Endothelial cell of umbilical vein (primary cell): ENCODE measurements at regions not wholly inside any gene's neighbourhood (a gene's known extent, or its start where the extent isn't known, plus 50 kb on each side); places are given as distances from the start of the nearest gene placed in this dataset.

Experiments used
- BruUV-seq: library from RNA; stranded (reverse); fragments of 400-500 nt; replicated peaks from 2 replicates; lab custom pipeline; 2021; lab: Mats Ljungman, UMichigan
- CTCF ChIA-PET: fragments of 300-600, 350-600 bp; sonication (Branson Sonifier 250); formaldehyde crosslinking; loops from one replicate; lab custom pipeline; 2021; ENCODE audit warnings: antibody characterized with exemption, inconsistent platforms; lab: Charles Lee
- POLR2A ChIA-PET: fragments of 300-600, 350-600 bp; sonication (Branson Sonifier 250); formaldehyde crosslinking; loops from one replicate; lab custom pipeline; 2021; ENCODE audit warnings: antibody characterized with exemption, inconsistent platforms; lab: Charles Lee
- DNase-seq: peaks from one replicate; pipeline ENCODE4 v3.0.0-alpha.2; 2011; ENCODE audit warnings: low read depth, low spot score
- FAIRE-seq: peaks from 2 replicates; lab custom pipeline; 2011; peaks lifted over from hg19 to GRCh38; lab: Jason Lieb, UNC
- H2AFZ ChIP-seq: 2 replicates; pipeline ENCODE4 v1.6.0; 2012; ENCODE audit warnings: low read depth, low read length, control low read depth, inconsistent platforms
- H3K27ac ChIP-seq: 2 replicates; pipeline ENCODE4 v1.5.1; 2011; ENCODE audit warnings: low read depth, mild to moderate bottlenecking, control low read depth, low read length, moderate library complexity; ENCODE audit not compliant: insufficient read depth
- H3K27me3 ChIP-seq, 2 experiments: 2 replicates each; pipeline versions ENCODE4 v1.6.0 to v1.6.1; 2011; ENCODE audit warnings: low read length in 2 of 2, mixed read lengths in 1 of 2; ENCODE audit not compliant: control insufficient read depth in 2 of 2, insufficient read depth in 2 of 2
- H3K36me3 ChIP-seq, 2 experiments: 2 replicates in 1 of 2; 3 replicates in 1 of 2; pipeline ENCODE4 v1.5.1; 2011; ENCODE audit warnings: low read length in 2 of 2, mild to moderate bottlenecking in 1 of 2, moderate library complexity in 1 of 2; ENCODE audit not compliant: control insufficient read depth in 2 of 2, insufficient read depth in 2 of 2; ENCODE audit errors: extremely low read depth in 1 of 2
- H3K4me1 ChIP-seq: 3 replicates; pipeline ENCODE4 v1.5.1; 2011; ENCODE audit warnings: mild to moderate bottlenecking, low read length; ENCODE audit not compliant: control insufficient read depth, insufficient read depth; ENCODE audit errors: extremely low read depth
- H3K4me2 ChIP-seq: 2 replicates; pipeline ENCODE4 v1.6.1; 2011; ENCODE audit warnings: low read length, control low read depth, mixed read lengths; ENCODE audit not compliant: insufficient read depth
- H3K4me3 ChIP-seq, 3 experiments: fragments of 200-600 bp in 1 of 3; sonication (generic), shearing (Covaris generic) in 1 of 3; replicated peaks in 1 of 3; 2 replicates each; pipeline ENCODE4 v1.5.1; 2011 to 2016; ENCODE audit warnings: control low read depth in 3 of 3, low read length in 3 of 3, mild to moderate bottlenecking in 2 of 3, inconsistent platforms in 1 of 3, low read depth in 1 of 3, moderate library complexity in 1 of 3; ENCODE audit not compliant: insufficient read depth in 1 of 3
- H3K79me2 ChIP-seq: 2 replicates; pipeline ENCODE4 v1.6.0; 2012; ENCODE audit warnings: low read length, inconsistent platforms; ENCODE audit not compliant: control insufficient read depth, insufficient read depth
- H3K9ac ChIP-seq: replicated peaks from 2 replicates; pipeline ENCODE3; 2011; ENCODE audit warnings: low read length, control low read depth; ENCODE audit not compliant: insufficient read depth; ENCODE audit errors: extremely low read depth
- H3K9me1 ChIP-seq: replicated peaks from 3 replicates; pipeline ENCODE4 v1.6.0; 2011; ENCODE audit warnings: mild to moderate bottlenecking, low read length; ENCODE audit not compliant: control insufficient read depth, insufficient read depth; ENCODE audit errors: extremely low read depth
- H3K9me3 ChIP-seq: replicated peaks from 2 replicates; pipeline ENCODE4 v1.5.1; 2012; ENCODE audit warnings: low read length, inconsistent platforms; ENCODE audit not compliant: control insufficient read depth, insufficient read depth
- H4K20me1 ChIP-seq: replicated peaks from 2 replicates; pipeline ENCODE3; 2011; ENCODE audit warnings: mild to moderate bottlenecking, low read length; ENCODE audit not compliant: control insufficient read depth, insufficient read depth; ENCODE audit errors: extremely low read depth
- CTCF ChIP-seq, 2 donors: IDR thresholded peaks; 1 replicate in 1 of 2; 2 replicates in 1 of 2; pipeline ENCODE4 v1.5.1; 2011; ENCODE audit warnings: low read length in 2 of 2, mild to moderate bottlenecking in 2 of 2, moderate library complexity in 2 of 2, control low read depth in 1 of 2, inconsistent platforms in 1 of 2, low read depth in 1 of 2; ENCODE audit not compliant: insufficient read depth in 1 of 2; ENCODE audit errors: extremely low read depth in 1 of 2
- EZH2 ChIP-seq: IDR thresholded peaks from 2 replicates; pipeline ENCODE4 v1.6.1; 2012; ENCODE audit warnings: borderline replicate concordance, low read depth, mild to moderate bottlenecking, moderate library complexity, low read length, inconsistent platforms; ENCODE audit not compliant: severe bottlenecking
- FOS ChIP-seq: IDR thresholded peaks from 2 replicates; pipeline ENCODE4 v1.6.1; 2011; ENCODE audit warnings: mild to moderate bottlenecking, low read length, moderate library complexity, borderline replicate concordance; ENCODE audit not compliant: insufficient read depth
- GATA2 ChIP-seq: IDR thresholded peaks from 2 replicates; pipeline ENCODE4 v1.7.0; 2011; ENCODE audit warnings: low read depth, mild to moderate bottlenecking, moderate library complexity, mixed read lengths, low read length; ENCODE audit not compliant: insufficient read length, insufficient read depth
- JUN ChIP-seq: IDR thresholded peaks from 2 replicates; pipeline ENCODE4 v1.6.1; 2011; ENCODE audit warnings: borderline replicate concordance, low read depth; ENCODE audit not compliant: insufficient read length, insufficient read depth
- MAX ChIP-seq: IDR thresholded peaks from 2 replicates; pipeline ENCODE4 v1.6.1; 2011; ENCODE audit not compliant: insufficient read depth, insufficient read length
- MYC ChIP-seq: IDR thresholded peaks from one replicate; pipeline ENCODE4 v1.6.1; 2011; ENCODE audit warnings: mild to moderate bottlenecking, low read depth, low read length
- POLR2A ChIP-seq: IDR thresholded peaks from 2 replicates; pipeline ENCODE4 v1.6.1; 2012; ENCODE audit warnings: low read depth, mild to moderate bottlenecking, control low read depth, low read length
- POLR2AphosphoS5 ChIP-seq: IDR thresholded peaks from 2 replicates; pipeline ENCODE4 v1.6.1; 2012; ENCODE audit warnings: low read depth, mild to moderate bottlenecking, control low read depth, low read length, moderate library complexity; ENCODE audit not compliant: insufficient read depth
- dilution Hi-C: fragments of 300-500 bp; cut with MboI; formaldehyde crosslinking; loops from one replicate; pipeline ENCODE4 v1.15.0; 2019; ENCODE audit warnings: low sequenced_read_pairs; ENCODE audit not compliant: extremely low pct_ligation_motif_present
- intact Hi-C: fragments of 100-400 bp; cut with micrococcal nuclease; formaldehyde crosslinking; loops from one replicate; pipeline ENCODE4 v1.10.0; 2022

GRCh38 chr17:73942703-73943415, 260.6 kb upstream of the RPL38 start:
- no peak overlapping the region for H3K4me2 ChIP-seq
- H3K27me3 ChIP-seq = no peaks in the 10 kb centered on the region
- no peak overlapping the region for H3K9ac ChIP-seq
- no peaks in the 10 kb centered on the region for H4K20me1 ChIP-seq
- H2AFZ ChIP-seq = no peak overlapping the region
- no peak for DNase-seq
- no peaks in the 10 kb centered on the region for H3K9me1 ChIP-seq
- H3K36me3 ChIP-seq = no peaks in the 10 kb centered on the region
- dilution Hi-C loops (no loop called here), intact Hi-C loops (no loop called here)
- H3K27ac ChIP-seq = no peak overlapping the region
- TF ChIP-seq POLR2A = no peak
- no peak for TF ChIP-seq EZH2
- TF ChIP-seq JUN = no peak
- no peak for TF ChIP-seq MYC
- TF ChIP-seq FOS = no peak
- no peak for TF ChIP-seq GATA2
- no peak for TF ChIP-seq CTCF (IDR thresholded peaks at IDR 0.05; ENCODE audit: extremely low read depth in 1 of 2, insufficient read depth in 1 of 2, low read depth in 1 of 2, low read length in 2 of 2)
- no peak for TF ChIP-seq POLR2AphosphoS5
- no peak for TF ChIP-seq MAX
- no peaks in the 10 kb centered on the region for H3K79me2 ChIP-seq
- no peaks in the 10 kb centered on the region for H3K4me1 ChIP-seq
- BruUV-seq = no TSS peak
- peaks cover 2% of the 10 kb centered on the region for H3K9me3 ChIP-seq
- no peak overlapping the region for H3K4me3 ChIP-seq
- ChIA-PET CTCF (no interaction called here), POLR2A (no interaction called here)
- FAIRE-seq = no peak
